ENCODE measurements at regions not wholly inside any gene's neighbourhood (a gene's known extent, or its start where the extent isn't known, plus 50 kb on each side); places are given as distances from the start of the nearest gene placed in this dataset.

DNA sequence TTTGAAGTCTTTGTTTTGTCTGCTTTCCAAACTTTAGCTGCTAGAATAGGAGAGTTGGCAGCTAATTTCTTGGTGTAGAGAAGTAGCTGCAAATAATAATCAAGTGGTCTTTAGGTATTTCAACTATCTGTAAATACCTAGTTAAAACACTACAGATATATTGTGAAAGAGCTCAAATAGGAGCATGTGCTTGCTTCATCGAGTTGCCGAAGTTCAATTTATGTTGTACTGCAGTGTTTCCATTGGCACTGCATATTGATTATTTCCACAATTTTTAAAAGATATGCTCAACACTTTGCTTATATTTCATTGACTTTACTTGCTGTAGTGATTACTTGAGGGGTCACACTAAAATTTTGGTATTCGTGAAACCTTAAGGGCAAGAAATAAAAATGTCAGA, 131.6 kb upstream of the BMP4 start:
- H3K4me3 ChIP-seq (ENCODE audit: low read depth, low read length), result no peak overlapping the region
- TF ChIP-seq, protein P1, sequence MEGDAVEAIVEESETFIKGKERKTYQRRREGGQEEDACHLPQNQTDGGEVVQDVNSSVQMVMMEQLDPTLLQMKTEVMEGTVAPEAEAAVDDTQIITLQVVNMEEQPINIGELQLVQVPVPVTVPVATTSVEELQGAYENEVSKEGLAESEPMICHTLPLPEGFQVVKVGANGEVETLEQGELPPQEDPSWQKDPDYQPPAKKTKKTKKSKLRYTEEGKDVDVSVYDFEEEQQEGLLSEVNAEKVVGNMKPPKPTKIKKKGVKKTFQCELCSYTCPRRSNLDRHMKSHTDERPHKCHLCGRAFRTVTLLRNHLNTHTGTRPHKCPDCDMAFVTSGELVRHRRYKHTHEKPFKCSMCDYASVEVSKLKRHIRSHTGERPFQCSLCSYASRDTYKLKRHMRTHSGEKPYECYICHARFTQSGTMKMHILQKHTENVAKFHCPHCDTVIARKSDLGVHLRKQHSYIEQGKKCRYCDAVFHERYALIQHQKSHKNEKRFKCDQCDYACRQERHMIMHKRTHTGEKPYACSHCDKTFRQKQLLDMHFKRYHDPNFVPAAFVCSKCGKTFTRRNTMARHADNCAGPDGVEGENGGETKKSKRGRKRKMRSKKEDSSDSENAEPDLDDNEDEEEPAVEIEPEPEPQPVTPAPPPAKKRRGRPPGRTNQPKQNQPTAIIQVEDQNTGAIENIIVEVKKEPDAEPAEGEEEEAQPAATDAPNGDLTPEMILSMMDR (IDR thresholded peaks at IDR 0.05; ENCODE audit: low read depth, low read length, missing control alignments), result no peak
- DNase-seq (ENCODE audit: low read depth), result no peak

DNA sequence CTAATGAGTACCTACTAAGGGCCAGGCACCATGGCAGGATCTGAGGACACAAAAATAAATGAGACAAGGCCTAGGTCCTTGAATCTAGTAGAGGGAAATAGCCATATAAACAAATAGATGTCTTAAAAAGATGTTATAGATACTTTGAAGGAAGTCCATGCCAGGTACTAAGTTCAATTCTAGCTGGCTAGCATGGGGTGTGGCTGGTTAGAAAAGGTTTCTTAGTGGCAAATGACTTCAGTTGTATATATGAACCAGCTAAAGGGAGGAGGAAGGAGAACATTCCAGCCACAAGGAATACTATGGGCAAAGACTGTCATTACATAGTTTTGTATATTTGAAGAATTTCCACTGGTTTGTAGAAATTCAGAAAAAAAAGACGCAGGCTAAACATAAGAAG, 133.6 kb upstream of the BMP4 start:
- TF ChIP-seq, protein P1 (IDR thresholded peaks at IDR 0.05; ENCODE audit: low read depth, low read length, missing control alignments), result no peak
- no peak for DNase-seq (ENCODE audit: low read depth)
- H3K4me3 ChIP-seq (ENCODE audit: low read depth, low read length), result no peak overlapping the region

DNA sequence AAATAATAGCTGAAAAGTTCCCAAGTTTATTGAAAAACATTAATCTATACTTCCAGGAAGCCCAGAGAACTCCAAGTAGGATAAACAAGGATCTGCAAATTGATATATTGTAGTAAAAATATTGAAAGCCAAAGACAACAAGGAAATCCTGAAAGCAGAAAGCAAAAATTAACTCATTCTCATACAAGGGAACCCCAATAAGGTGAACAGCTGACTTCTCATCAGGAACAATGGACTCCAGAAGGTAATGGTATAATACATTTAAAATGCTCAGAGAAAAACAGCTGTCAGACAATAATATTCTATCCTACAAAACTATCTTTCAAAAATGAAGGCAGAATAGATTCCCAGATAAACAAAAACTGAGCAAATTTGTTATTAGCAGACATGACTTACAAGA, 138.1 kb upstream of the BMP4 start:
- TF ChIP-seq, protein P1 (IDR thresholded peaks at IDR 0.05; ENCODE audit: low read depth, low read length, missing control alignments), result no peak
- DNase-seq (ENCODE audit: low read depth), result no peak
- no peak overlapping the region for H3K4me3 ChIP-seq (ENCODE audit: low read depth, low read length)

DNA sequence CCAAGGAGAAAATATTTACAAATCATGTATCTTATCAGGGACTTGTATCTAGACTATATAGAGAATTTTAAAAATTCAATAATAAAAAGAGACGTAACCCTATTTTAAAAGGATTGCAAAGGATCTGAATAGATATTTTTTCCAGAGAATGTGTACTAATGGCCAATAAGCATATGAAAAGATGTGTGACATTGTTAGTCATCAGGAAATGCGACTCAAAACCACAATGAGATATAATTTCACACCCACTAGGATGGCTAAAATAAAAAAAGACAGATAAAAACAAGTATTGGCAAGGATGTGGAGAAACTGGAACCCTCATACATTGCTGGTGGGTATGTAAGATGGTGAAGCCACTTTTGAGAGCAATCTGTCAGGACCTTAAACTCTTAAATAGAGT, 141.9 kb upstream of the BMP4 start:
- TF ChIP-seq, protein P1 (IDR thresholded peaks at IDR 0.05; ENCODE audit: low read depth, low read length, missing control alignments), result no peak
- DNase-seq (ENCODE audit: low read depth), result no peak
- H3K4me3 ChIP-seq (ENCODE audit: low read depth, low read length), result no peak overlapping the region

DNA sequence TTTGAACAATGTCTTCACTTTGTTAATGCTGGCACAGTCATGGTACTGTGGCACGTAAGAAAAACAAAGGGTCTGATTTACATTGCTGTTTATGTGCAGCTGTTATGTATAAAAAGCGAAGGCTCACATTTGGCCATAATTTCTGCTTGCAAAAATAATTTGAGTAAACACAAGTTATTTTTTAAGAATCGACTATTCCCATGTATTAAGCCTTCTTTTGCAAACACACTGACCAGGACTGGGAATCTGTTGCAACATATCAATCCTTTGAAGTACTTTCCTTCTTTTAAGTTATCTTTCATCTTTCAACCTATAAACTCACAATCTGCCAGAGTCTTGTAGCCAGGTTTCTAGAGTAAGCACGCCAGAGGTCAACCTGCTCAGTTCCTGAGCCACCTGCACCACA, 145.4 kb upstream of the BMP4 start:
- no peak overlapping the region for H3K4me3 ChIP-seq (ENCODE audit: low read depth, low read length)
- DNase-seq (ENCODE audit: low read depth), result no peak
- TF ChIP-seq, protein P1 (IDR thresholded peaks at IDR 0.05; ENCODE audit: low read depth, low read length, missing control alignments), result no peak

DNA sequence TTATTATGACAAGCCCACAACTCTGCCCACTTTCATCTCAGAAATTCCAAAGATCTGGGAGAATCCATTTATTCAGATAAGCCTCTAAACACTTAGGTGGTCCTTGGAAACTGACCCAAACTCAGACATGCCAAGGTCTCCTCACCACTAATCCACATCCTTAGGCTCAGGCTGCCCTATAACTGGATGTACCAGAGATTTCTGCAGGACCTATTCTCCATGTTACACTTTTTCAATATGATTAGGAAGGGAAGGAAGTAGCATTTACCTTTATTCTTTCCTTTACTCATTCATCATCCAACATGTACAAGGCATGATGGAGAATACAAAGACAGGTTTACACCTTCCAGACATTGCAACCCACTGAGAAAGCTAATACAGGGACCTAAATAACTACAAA, 145.9 kb upstream of the BMP4 start:
- DNase-seq (ENCODE audit: low read depth), result no peak
- TF ChIP-seq, protein P1 (IDR thresholded peaks at IDR 0.05; ENCODE audit: low read depth, low read length, missing control alignments), result no peak
- no peak overlapping the region for H3K4me3 ChIP-seq (ENCODE audit: low read depth, low read length)

DNA sequence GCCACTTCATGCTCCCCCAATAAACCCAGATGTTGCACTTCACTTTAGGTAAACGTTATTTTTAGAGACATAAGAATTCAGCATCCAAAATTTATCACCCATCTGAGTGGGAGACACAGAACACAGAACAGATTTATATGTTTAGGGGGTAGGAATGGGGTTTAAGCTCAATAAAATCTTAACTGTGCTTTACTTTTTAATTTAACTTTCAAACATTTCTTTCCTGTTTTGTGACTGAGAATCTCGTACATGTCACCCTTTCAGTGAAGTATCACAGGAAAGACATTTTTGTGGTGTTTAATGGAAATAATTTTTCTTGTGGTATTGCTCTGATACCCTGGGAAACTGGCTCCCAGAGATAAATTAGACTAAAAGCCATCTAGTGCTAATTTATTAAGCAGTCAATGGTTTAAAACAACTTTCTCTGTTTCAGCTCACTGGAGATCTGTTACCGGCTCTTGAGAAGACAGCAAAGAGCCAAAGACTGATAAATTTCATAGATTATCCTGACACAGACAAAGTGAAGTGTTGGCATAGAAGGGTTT, 148.0 kb upstream of the BMP4 start:
- TF ChIP-seq, protein P1 (IDR thresholded peaks at IDR 0.05; ENCODE audit: low read depth, low read length, missing control alignments), result no peak
- H3K4me3 ChIP-seq (ENCODE audit: low read depth, low read length), result no peak overlapping the region
- no peak for DNase-seq (ENCODE audit: low read depth)

Data from GM12864 (cell line).